Stomach smooth muscle (tissue), 2 donors: ENCODE measurements at regions not wholly inside any gene's neighbourhood (a gene's known extent, or its start where the extent isn't known, plus 50 kb on each side); places are given as distances from the start of the nearest gene placed in this dataset.

ENCODE experiments used
- H3K27ac ChIP-seq: one replicate; pipeline ENCODE4 v1.7.0; 2013; ENCODE audit warnings: mild to moderate bottlenecking, low read length, inconsistent platforms
- H3K27me3 ChIP-seq, 2 donors: one replicate each; pipeline ENCODE4 v1.7.0; 2013; ENCODE audit warnings: low read length in 2 of 2; ENCODE audit not compliant: insufficient read depth in 2 of 2, control insufficient read depth in 1 of 2
- H3K36me3 ChIP-seq, 2 donors: one replicate each; pipeline ENCODE4 v1.7.0; 2013; ENCODE audit warnings: low read length in 2 of 2; ENCODE audit not compliant: control insufficient read depth in 2 of 2, insufficient read depth in 2 of 2
- H3K4me1 ChIP-seq: one replicate; pipeline ENCODE4 v1.7.0; 2013; ENCODE audit warnings: low read length; ENCODE audit not compliant: control insufficient read depth, insufficient read depth
- H3K4me3 ChIP-seq, 2 donors: one replicate each; pipeline ENCODE4 v1.7.0; 2013; ENCODE audit warnings: low read length in 2 of 2
- H3K9ac ChIP-seq, 2 donors: one replicate each; pipeline ENCODE4 v1.7.0; 2013; ENCODE audit warnings: low read length in 2 of 2, mild to moderate bottlenecking in 1 of 2
- H3K9me3 ChIP-seq, 2 donors: one replicate each; pipeline ENCODE4 v1.7.0; 2013; ENCODE audit warnings: low read length in 2 of 2; ENCODE audit not compliant: control insufficient read depth in 2 of 2
- donor health status: healthy.
- donor health status: Pancreatic carcinoma.

GRCh38 chr5:114176356-114176755, 185.5 kb upstream of the KCNN2 start:
- Histone ChIP-seq H3K27ac (no peak overlapping the region), H3K9ac (no peak overlapping the region), H3K9me3 (no peaks in the 10 kb centered on the region), H3K27me3 (no peaks in the 10 kb centered on the region), H3K4me3 (no peak overlapping the region), H3K4me1 (no peaks in the 10 kb centered on the region), H3K36me3 (no peaks in the 10 kb centered on the region)

GRCh38 chr5:114179134-114179533, 182.7 kb upstream of the KCNN2 start:
- H3K27ac ChIP-seq, result no peak overlapping the region
- no peaks in the 10 kb centered on the region for H3K27me3 ChIP-seq
- H3K4me3 ChIP-seq, result no peak overlapping the region
- no peak overlapping the region for H3K9ac ChIP-seq
- no peaks in the 10 kb centered on the region for H3K36me3 ChIP-seq
- no peaks in the 10 kb centered on the region for H3K9me3 ChIP-seq
- no peaks in the 10 kb centered on the region for H3K4me1 ChIP-seq

GRCh38 chr5:114184006-114184405, 177.9 kb upstream of the KCNN2 start:
- Histone ChIP-seq H3K9ac (no peak overlapping the region), H3K4me3 (no peak overlapping the region), H3K27me3 (no peaks in the 10 kb centered on the region), H3K4me1 (no peaks in the 10 kb centered on the region), H3K27ac (no peak overlapping the region), H3K9me3 (no peaks in the 10 kb centered on the region), H3K36me3 (no peaks in the 10 kb centered on the region)

GRCh38 chr5:114185274-114185673, 176.6 kb upstream of the KCNN2 start:
- Histone ChIP-seq H3K36me3 (no peaks in the 10 kb centered on the region), H3K27me3 (no peaks in the 10 kb centered on the region), H3K4me1 (no peaks in the 10 kb centered on the region), H3K9me3 (no peaks in the 10 kb centered on the region), H3K9ac (no peak overlapping the region), H3K27ac (no peak overlapping the region), H3K4me3 (no peak overlapping the region)

- no peaks in the 10 kb centered on the region for H3K9me3 ChIP-seq
- no peaks in the 10 kb centered on the region for H3K4me1 ChIP-seq
- H3K27me3 ChIP-seq, result no peaks in the 10 kb centered on the region
- no peak overlapping the region for H3K9ac ChIP-seq
- H3K4me3 ChIP-seq, result no peak overlapping the region
- H3K36me3 ChIP-seq, result no peaks in the 10 kb centered on the region
- no peak overlapping the region for H3K27ac ChIP-seq
These were observed 170.4 kb upstream of the KCNN2 start for GRCh38 chr5:114191441-114191840.

- Histone ChIP-seq H3K4me3 (no peak overlapping the region), H3K4me1 (no peaks in the 10 kb centered on the region), H3K27ac (no peak overlapping the region)
These were observed 169.8 kb upstream of the KCNN2 start for GRCh38 chr5:114192108-114192507.

GRCh38 chr5:114201332-114201731, 160.5 kb upstream of the KCNN2 start:
- no peaks in the 10 kb centered on the region for H3K27me3 ChIP-seq

More at GRCh38 chr5:114192108-114192507, 169.8 kb upstream of the KCNN2 start:
- H3K36me3 ChIP-seq, result no peaks in the 10 kb centered on the region
- no peak overlapping the region for H3K9ac ChIP-seq
- no peaks in the 10 kb centered on the region for H3K9me3 ChIP-seq
- H3K27me3 ChIP-seq, result no peaks in the 10 kb centered on the region

GRCh38 chr5:114204923-114205322, 156.9 kb upstream of the KCNN2 start:
- H3K9ac ChIP-seq, result no peak overlapping the region

More at GRCh38 chr5:114201332-114201731, 160.5 kb upstream of the KCNN2 start:
- Histone ChIP-seq H3K4me3 (no peak overlapping the region), H3K4me1 (no peaks in the 10 kb centered on the region), H3K36me3 (no peaks in the 10 kb centered on the region), H3K27ac (no peak overlapping the region), H3K9me3 (peaks cover 0 to 3% of the 10 kb centered on the region in 2 donors), H3K9ac (no peak overlapping the region)

GRCh38 chr5:114206640-114207039, 155.2 kb upstream of the KCNN2 start:
- no peaks in the 10 kb centered on the region for H3K9me3 ChIP-seq
- no peaks in the 10 kb centered on the region for H3K4me1 ChIP-seq
- H3K4me3 ChIP-seq, result no peak overlapping the region
- no peak overlapping the region for H3K9ac ChIP-seq
- H3K27me3 ChIP-seq, result no peaks in the 10 kb centered on the region
- no peak overlapping the region for H3K27ac ChIP-seq
- H3K36me3 ChIP-seq, result no peaks in the 10 kb centered on the region

More at GRCh38 chr5:114204923-114205322, 156.9 kb upstream of the KCNN2 start:
- Histone ChIP-seq H3K27ac (no peak overlapping the region), H3K4me3 (no peak overlapping the region), H3K4me1 (no peaks in the 10 kb centered on the region), H3K27me3 (no peaks in the 10 kb centered on the region), H3K9me3 (peaks cover 0 to 3% of the 10 kb centered on the region in 2 donors), H3K36me3 (no peaks in the 10 kb centered on the region)

- H3K4me3 ChIP-seq, result no peak overlapping the region
- no peaks in the 10 kb centered on the region for H3K36me3 ChIP-seq
These were observed 154.3 kb upstream of the KCNN2 start for GRCh38 chr5:114207615-114208014.

GRCh38 chr5:114208120-114208519, 153.8 kb upstream of the KCNN2 start:
- H3K27ac ChIP-seq, result no peak overlapping the region
- H3K27me3 ChIP-seq, result no peaks in the 10 kb centered on the region
- no peaks in the 10 kb centered on the region for H3K36me3 ChIP-seq

More at GRCh38 chr5:114207615-114208014, 154.3 kb upstream of the KCNN2 start:
- H3K9ac ChIP-seq, result no peak overlapping the region
- no peaks in the 10 kb centered on the region for H3K27me3 ChIP-seq
- H3K27ac ChIP-seq, result no peak overlapping the region
- no peaks in the 10 kb centered on the region for H3K4me1 ChIP-seq
- no peaks in the 10 kb centered on the region for H3K9me3 ChIP-seq

More at GRCh38 chr5:114208120-114208519, 153.8 kb upstream of the KCNN2 start:
- no peaks in the 10 kb centered on the region for H3K4me1 ChIP-seq
- H3K9me3 ChIP-seq, result no peaks in the 10 kb centered on the region
- no peak overlapping the region for H3K9ac ChIP-seq
- H3K4me3 ChIP-seq, result no peak overlapping the region
